GM23338 (cell line): ENCODE measurements at regions not wholly inside any gene's neighbourhood (a gene's known extent, or its start where the extent isn't known, plus 50 kb on each side); places are given as distances from the start of the nearest gene placed in this dataset.
A peak's percentile ranks its signal among the peaks of the same experiment; 100 is the strongest.

Source experiments
- ATAC-seq: fragments of 200-7000 bp; cut with Tn5 transposase; 3 replicates; pipeline ENCODE4 v1.9.1; 2020
- DNase-seq: peaks from one replicate; pipeline ENCODE4 v3.0.0-alpha.2; 2015; ENCODE audit warnings: low spot score
- H2AFZ ChIP-seq: fragments of 200-600 bp; sonication (generic); 2 replicates; pipeline ENCODE4 v1.8.0; 2016; ENCODE audit warnings: antibody characterized with exemption, mild to moderate bottlenecking, moderate library complexity
- H3F3A ChIP-seq: fragments of 200-600 bp; sonication (generic); replicated peaks from 2 replicates; pipeline ENCODE4 v1.8.0; 2017; ENCODE audit warnings: antibody characterized with exemption, mixed run types, low read depth
- H3K27ac ChIP-seq: fragments of 200-600 bp; sonication (generic); 2 replicates; pipeline ENCODE4 v1.6.1; 2016; ENCODE audit warnings: low read depth
- H3K27me3 ChIP-seq: fragments of 200-600 bp; sonication (generic); 2 replicates; pipeline ENCODE4 v1.8.0; 2016; ENCODE audit warnings: mild to moderate bottlenecking, mixed run types, moderate library complexity; ENCODE audit not compliant: insufficient read depth
- H3K36me3 ChIP-seq: fragments of 200-600 bp; sonication (generic); 2 replicates; pipeline ENCODE4 v1.8.0; 2016; ENCODE audit warnings: mild to moderate bottlenecking; ENCODE audit not compliant: insufficient read depth
- H3K4me1 ChIP-seq: fragments of 200-600 bp; sonication (generic); 2 replicates; pipeline ENCODE4 v1.8.0; 2016; ENCODE audit warnings: mild to moderate bottlenecking, moderate library complexity; ENCODE audit not compliant: insufficient read depth
- H3K4me2 ChIP-seq: fragments of 200-600 bp; sonication (generic); 2 replicates; pipeline ENCODE4 v1.7.1; 2017; ENCODE audit warnings: mixed run types
- H3K4me3 ChIP-seq: fragments of 200-600 bp; sonication (generic); 2 replicates; pipeline ENCODE4 v1.6.1; 2016; ENCODE audit warnings: mixed run types
- H3K79me2 ChIP-seq: fragments of 200-600 bp; sonication (generic); replicated peaks from 2 replicates; pipeline ENCODE4 v1.8.0; 2017; ENCODE audit warnings: mild to moderate bottlenecking; ENCODE audit not compliant: insufficient read depth
- H3K9me2 ChIP-seq: fragments of 200-600 bp; sonication (generic); 2 replicates; pipeline ENCODE4 v1.8.0; 2017; ENCODE audit not compliant: insufficient read depth
- H4K20me1 ChIP-seq: fragments of 200-600 bp; sonication (generic); replicated peaks from 2 replicates; pipeline ENCODE4 v1.8.0; 2017; ENCODE audit warnings: mild to moderate bottlenecking; ENCODE audit not compliant: insufficient read depth
- H3K27ac Mint-ChIP-seq: 2 replicates; pipeline ENCODE4 v1.8.0; 2020; ENCODE audit warnings: inconsistent platforms, mild to moderate bottlenecking, moderate library complexity, mixed read lengths
- H3K27me3 Mint-ChIP-seq: 3 replicates; pipeline ENCODE4 v1.8.0; 2022; ENCODE audit warnings: low read depth, mild to moderate bottlenecking, moderate library complexity, mixed read lengths, inconsistent platforms; ENCODE audit not compliant: insufficient read depth, poor library complexity
- H3K36me3 Mint-ChIP-seq: 3 replicates; pipeline ENCODE4 v1.8.0; 2021; ENCODE audit warnings: low read depth, mild to moderate bottlenecking, inconsistent platforms, moderate library complexity, mixed read lengths
- H3K4me1 Mint-ChIP-seq: 3 replicates; pipeline ENCODE4 v1.8.0; 2020; ENCODE audit warnings: mild to moderate bottlenecking, inconsistent platforms, mixed read lengths
- H3K4me3 Mint-ChIP-seq: 3 replicates; pipeline ENCODE4 v1.8.0; 2021; ENCODE audit warnings: moderate library complexity, mild to moderate bottlenecking, inconsistent platforms, mixed read lengths
- H3K9me3 Mint-ChIP-seq: 3 replicates; pipeline ENCODE4 v1.8.0; 2020; ENCODE audit warnings: moderate library complexity, mild to moderate bottlenecking, inconsistent platforms, mixed read lengths
- CREB1 ChIP-seq: fragments of 250-450 bp; sonication (Bioruptor Pico); IDR thresholded peaks from 2 replicates; pipeline ENCODE4 v1.5.0; 2020; ENCODE audit warnings: low read depth, mild to moderate bottlenecking, moderate library complexity
- EZH2 ChIP-seq: fragments of 200-600 bp; sonication (generic); IDR thresholded peaks from one replicate; pipeline ENCODE4 v1.8.0; 2017; ENCODE audit warnings: antibody characterized with exemption, mild to moderate bottlenecking, low read depth; ENCODE audit not compliant: unreplicated experiment
- EZH2phosphoT487 ChIP-seq: fragments of 200-600 bp; sonication (generic); IDR thresholded peaks from one replicate; pipeline ENCODE4 v1.8.1; 2018; ENCODE audit warnings: antibody characterized with exemption; ENCODE audit not compliant: unreplicated experiment
- JUNB ChIP-seq: IDR thresholded peaks from one replicate; pipeline ENCODE4 v1.6.1; 2016; ENCODE audit warnings: antibody characterized with exemption; ENCODE audit not compliant: unreplicated experiment
- NANOG ChIP-seq: IDR thresholded peaks from 2 replicates; pipeline ENCODE4 v1.6.1; 2016; ENCODE audit warnings: antibody characterized with exemption, borderline replicate concordance
- POLR2AphosphoS5 ChIP-seq: IDR thresholded peaks from 2 replicates; pipeline ENCODE4 v1.6.1; 2016; ENCODE audit warnings: antibody characterized with exemption, low read depth
- STAT1 ChIP-seq: IDR thresholded peaks from one replicate; pipeline ENCODE4 v1.6.1; 2016; ENCODE audit warnings: antibody characterized with exemption; ENCODE audit not compliant: unreplicated experiment
- ZNF114 ChIP-seq: fragments of 250-450 bp; sonication (Bioruptor Pico); IDR thresholded peaks from 2 replicates; pipeline ENCODE4 v1.5.0; 2020; ENCODE audit warnings: mild to moderate bottlenecking, moderate library complexity
- ZNF331 ChIP-seq: fragments of 250-450 bp; sonication (Bioruptor Pico); IDR thresholded peaks from 2 replicates; pipeline ENCODE4 v1.5.0; 2020; ENCODE audit warnings: low read depth, mild to moderate bottlenecking, moderate library complexity
- TF ChIP-seq, protein P1 (sequence below): IDR thresholded peaks from one replicate; pipeline ENCODE4 v1.6.1; 2018; ENCODE audit warnings: antibody characterized with exemption; ENCODE audit not compliant: unreplicated experiment
- TF ChIP-seq, protein P2 (sequence below), 2 experiments: fragments of 200-600 bp in 1 of 2; sonication (generic) in 1 of 2; conservative IDR thresholded peaks; 2 replicates each; pipeline versions ENCODE4 v1.5.1 to v1.6.1; 2016 to 2017; ENCODE audit warnings: antibody characterized with exemption in 2 of 2, low read depth in 2 of 2, mild to moderate bottlenecking in 2 of 2, moderate library complexity in 1 of 2
- TF ChIP-seq, protein P3 (sequence below): IDR thresholded peaks from 2 replicates; pipeline ENCODE4 v1.6.1; 2016; ENCODE audit warnings: antibody characterized with exemption

DNA sequence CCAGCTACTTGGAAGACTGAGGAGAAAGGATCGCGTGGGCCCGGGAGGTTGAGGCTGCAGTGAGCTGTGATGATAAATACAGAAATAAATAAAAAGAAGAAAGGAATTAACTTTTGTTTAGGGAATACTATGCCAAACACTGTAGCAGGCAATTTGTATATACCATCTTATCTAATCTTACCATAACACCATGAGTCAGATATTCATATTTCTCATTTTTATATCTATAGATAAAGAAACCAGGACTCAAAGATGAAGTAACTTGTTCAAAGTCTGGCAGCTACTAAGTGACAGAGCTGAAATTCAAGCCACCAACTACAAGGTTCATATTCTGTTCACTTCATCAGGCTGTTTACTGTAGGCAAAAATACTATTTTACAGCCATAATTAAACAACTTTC lies 119.2 kb upstream of the SLC39A10 start:
- Histone ChIP-seq H3K4me3 (no peak overlapping the region), H3K4me1 (no peaks in the 10 kb centered on the region; the same call in 1 of the 2 replicates), H3F3A (no peaks in the 10 kb centered on the region), H3K4me2 (no peak overlapping the region), H3K9me2 (0 out of 2 replicates have a peak, but pooled peaks cover 3% of the 10 kb centered on the region), H3K79me2 (no peaks in the 10 kb centered on the region), H3K36me3 (no peaks in the 10 kb centered on the region), H4K20me1 (no peaks in the 10 kb centered on the region), H3K27me3 (no peaks in the 10 kb centered on the region), H2AFZ (0 out of 2 replicates have a peak overlapping the region, but pooled peaks have one; percentile 9), H3K27ac (no peak overlapping the region)
- Mint-ChIP-seq H3K27me3 (peaks cover 6% of the 10 kb centered on the region), H3K4me1 (peaks cover 8% of the 10 kb centered on the region; the same call in 2 of the 3 replicates), H3K4me3 (no peak overlapping the region), H3K36me3 (no peaks in the 10 kb centered on the region), H3K9me3 (no peaks in the 10 kb centered on the region), H3K27ac (no peak overlapping the region)
- no peak for ATAC-seq
- no peak for TF ChIP-seq STAT1
- TF ChIP-seq JUNB, result no peak
- no peak for TF ChIP-seq CREB1
- no peak for TF ChIP-seq EZH2
- TF ChIP-seq, protein P1, sequence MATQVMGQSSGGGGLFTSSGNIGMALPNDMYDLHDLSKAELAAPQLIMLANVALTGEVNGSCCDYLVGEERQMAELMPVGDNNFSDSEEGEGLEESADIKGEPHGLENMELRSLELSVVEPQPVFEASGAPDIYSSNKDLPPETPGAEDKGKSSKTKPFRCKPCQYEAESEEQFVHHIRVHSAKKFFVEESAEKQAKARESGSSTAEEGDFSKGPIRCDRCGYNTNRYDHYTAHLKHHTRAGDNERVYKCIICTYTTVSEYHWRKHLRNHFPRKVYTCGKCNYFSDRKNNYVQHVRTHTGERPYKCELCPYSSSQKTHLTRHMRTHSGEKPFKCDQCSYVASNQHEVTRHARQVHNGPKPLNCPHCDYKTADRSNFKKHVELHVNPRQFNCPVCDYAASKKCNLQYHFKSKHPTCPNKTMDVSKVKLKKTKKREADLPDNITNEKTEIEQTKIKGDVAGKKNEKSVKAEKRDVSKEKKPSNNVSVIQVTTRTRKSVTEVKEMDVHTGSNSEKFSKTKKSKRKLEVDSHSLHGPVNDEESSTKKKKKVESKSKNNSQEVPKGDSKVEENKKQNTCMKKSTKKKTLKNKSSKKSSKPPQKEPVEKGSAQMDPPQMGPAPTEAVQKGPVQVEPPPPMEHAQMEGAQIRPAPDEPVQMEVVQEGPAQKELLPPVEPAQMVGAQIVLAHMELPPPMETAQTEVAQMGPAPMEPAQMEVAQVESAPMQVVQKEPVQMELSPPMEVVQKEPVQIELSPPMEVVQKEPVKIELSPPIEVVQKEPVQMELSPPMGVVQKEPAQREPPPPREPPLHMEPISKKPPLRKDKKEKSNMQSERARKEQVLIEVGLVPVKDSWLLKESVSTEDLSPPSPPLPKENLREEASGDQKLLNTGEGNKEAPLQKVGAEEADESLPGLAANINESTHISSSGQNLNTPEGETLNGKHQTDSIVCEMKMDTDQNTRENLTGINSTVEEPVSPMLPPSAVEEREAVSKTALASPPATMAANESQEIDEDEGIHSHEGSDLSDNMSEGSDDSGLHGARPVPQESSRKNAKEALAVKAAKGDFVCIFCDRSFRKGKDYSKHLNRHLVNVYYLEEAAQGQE, result no peak
- TF ChIP-seq, protein P2, sequence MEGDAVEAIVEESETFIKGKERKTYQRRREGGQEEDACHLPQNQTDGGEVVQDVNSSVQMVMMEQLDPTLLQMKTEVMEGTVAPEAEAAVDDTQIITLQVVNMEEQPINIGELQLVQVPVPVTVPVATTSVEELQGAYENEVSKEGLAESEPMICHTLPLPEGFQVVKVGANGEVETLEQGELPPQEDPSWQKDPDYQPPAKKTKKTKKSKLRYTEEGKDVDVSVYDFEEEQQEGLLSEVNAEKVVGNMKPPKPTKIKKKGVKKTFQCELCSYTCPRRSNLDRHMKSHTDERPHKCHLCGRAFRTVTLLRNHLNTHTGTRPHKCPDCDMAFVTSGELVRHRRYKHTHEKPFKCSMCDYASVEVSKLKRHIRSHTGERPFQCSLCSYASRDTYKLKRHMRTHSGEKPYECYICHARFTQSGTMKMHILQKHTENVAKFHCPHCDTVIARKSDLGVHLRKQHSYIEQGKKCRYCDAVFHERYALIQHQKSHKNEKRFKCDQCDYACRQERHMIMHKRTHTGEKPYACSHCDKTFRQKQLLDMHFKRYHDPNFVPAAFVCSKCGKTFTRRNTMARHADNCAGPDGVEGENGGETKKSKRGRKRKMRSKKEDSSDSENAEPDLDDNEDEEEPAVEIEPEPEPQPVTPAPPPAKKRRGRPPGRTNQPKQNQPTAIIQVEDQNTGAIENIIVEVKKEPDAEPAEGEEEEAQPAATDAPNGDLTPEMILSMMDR (conservative IDR thresholded peaks at IDR 0.05; ENCODE audit: low read depth in 2 of 2), result no peak
- no peak for TF ChIP-seq POLR2AphosphoS5
- TF ChIP-seq NANOG, result no peak
- TF ChIP-seq ZNF331 (CRISPR knock-in tag), result no peak
- DNase-seq, result no peak

DNA sequence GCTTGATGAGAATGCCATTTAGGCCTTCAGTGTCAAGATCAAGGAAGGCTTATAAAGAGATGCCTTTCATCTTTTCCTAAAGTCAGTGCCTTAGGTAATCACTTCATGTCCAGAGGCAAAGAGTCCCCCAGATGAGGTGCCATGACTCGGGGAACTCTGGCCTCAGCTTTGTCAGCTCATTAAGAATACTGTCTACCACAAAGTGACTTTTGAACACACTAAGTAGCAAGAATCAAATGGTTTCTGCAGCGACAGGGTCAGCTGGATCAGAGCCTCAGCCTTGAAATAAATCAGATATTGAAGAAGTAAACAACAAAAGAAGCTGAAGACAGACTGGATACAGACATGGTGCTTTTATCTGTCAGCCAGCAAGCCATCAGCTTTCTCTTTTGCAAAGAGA lies 120.1 kb upstream of the SLC39A10 start:
- no peak for ATAC-seq
- Histone ChIP-seq H3K9me2 (0 out of 2 replicates have a peak, but pooled peaks cover under 1% of the 10 kb centered on the region), H3K27ac (no peak overlapping the region), H3F3A (no peaks in the 10 kb centered on the region), H2AFZ (peak overlapping the region; percentile 52; the same call in 1 of the 2 replicates), H3K79me2 (no peaks in the 10 kb centered on the region), H4K20me1 (no peaks in the 10 kb centered on the region), H3K4me3 (no peak overlapping the region), H3K4me1 (no peaks in the 10 kb centered on the region; the same call in 1 of the 2 replicates), H3K4me2 (no peak overlapping the region), H3K27me3 (no peaks in the 10 kb centered on the region), H3K36me3 (no peaks in the 10 kb centered on the region)
- no peak overlapping the region for H3K27ac Mint-ChIP-seq
- DNase-seq, result no peak
- H3K36me3 Mint-ChIP-seq, result no peaks in the 10 kb centered on the region
- H3K4me3 Mint-ChIP-seq, result no peak overlapping the region
- H3K27me3 Mint-ChIP-seq, result peaks cover 5% of the 10 kb centered on the region
- peaks cover 8% of the 10 kb centered on the region; the same call in 2 of the 3 replicates for H3K4me1 Mint-ChIP-seq
- no peaks in the 10 kb centered on the region for H3K9me3 Mint-ChIP-seq
- TF ChIP-seq, protein P3, sequence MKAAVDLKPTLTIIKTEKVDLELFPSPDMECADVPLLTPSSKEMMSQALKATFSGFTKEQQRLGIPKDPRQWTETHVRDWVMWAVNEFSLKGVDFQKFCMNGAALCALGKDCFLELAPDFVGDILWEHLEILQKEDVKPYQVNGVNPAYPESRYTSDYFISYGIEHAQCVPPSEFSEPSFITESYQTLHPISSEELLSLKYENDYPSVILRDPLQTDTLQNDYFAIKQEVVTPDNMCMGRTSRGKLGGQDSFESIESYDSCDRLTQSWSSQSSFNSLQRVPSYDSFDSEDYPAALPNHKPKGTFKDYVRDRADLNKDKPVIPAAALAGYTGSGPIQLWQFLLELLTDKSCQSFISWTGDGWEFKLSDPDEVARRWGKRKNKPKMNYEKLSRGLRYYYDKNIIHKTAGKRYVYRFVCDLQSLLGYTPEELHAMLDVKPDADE, result no peak
- no peak for TF ChIP-seq EZH2phosphoT487
- TF ChIP-seq ZNF114 (CRISPR knock-in tag), result no peak
- TF ChIP-seq STAT1, result no peak
